ENCODE measurements at regions not wholly inside any gene's neighbourhood (a gene's known extent, or its start where the extent isn't known, plus 50 kb on each side); places are given as distances from the start of the nearest gene placed in this dataset.

DNA sequence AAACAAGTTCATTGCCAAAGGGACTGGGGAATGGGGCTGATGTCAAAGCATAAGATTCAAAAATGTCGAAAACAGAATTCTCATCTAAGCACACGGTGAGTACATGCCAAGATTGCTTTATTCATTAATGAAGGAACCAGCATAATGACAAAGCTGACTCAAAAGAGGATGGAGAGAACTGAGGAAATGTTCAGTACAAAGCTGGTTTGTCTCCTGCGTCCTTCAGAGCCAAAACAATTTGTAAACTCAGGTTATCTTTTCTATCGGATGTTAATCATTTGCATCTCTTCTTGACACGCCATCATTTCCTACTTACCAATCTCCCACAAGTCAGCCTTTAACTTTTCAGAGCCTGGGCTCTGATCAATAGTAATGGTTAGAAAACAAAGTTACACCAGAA lies 195.6 kb upstream of the PMEPA1 start:
- TF ChIP-seq, protein P1, sequence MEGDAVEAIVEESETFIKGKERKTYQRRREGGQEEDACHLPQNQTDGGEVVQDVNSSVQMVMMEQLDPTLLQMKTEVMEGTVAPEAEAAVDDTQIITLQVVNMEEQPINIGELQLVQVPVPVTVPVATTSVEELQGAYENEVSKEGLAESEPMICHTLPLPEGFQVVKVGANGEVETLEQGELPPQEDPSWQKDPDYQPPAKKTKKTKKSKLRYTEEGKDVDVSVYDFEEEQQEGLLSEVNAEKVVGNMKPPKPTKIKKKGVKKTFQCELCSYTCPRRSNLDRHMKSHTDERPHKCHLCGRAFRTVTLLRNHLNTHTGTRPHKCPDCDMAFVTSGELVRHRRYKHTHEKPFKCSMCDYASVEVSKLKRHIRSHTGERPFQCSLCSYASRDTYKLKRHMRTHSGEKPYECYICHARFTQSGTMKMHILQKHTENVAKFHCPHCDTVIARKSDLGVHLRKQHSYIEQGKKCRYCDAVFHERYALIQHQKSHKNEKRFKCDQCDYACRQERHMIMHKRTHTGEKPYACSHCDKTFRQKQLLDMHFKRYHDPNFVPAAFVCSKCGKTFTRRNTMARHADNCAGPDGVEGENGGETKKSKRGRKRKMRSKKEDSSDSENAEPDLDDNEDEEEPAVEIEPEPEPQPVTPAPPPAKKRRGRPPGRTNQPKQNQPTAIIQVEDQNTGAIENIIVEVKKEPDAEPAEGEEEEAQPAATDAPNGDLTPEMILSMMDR (conservative IDR thresholded peaks at IDR 0.05; ENCODE audit: low read depth, low read length): no peak
- TF ChIP-seq EZH2phosphoT487 (IDR thresholded peaks at IDR 0.05; ENCODE audit: borderline replicate concordance, low read length) (no peak), EZH2 (IDR thresholded peaks at IDR 0.05; ENCODE audit: low read length, unreplicated experiment) (no peak)
